HTR-8/SVneo (cell line): ENCODE measurements at regions not wholly inside any gene's neighbourhood (a gene's known extent, or its start where the extent isn't known, plus 50 kb on each side); places are given as distances from the start of the nearest gene placed in this dataset.
"Not testable (repeated sequence)": the region's sequence is repeated elsewhere in the genome, so short reads cannot be mapped to it uniquely, and the experiment has no call there.

Source experiments
- DNase-seq: peaks from one replicate; pipeline ENCODE4 v3.0.0; 2011; ENCODE audit warnings: low spot score, mixed read lengths; ENCODE audit not compliant: insufficient read length
- FAIRE-seq: peaks from 2 replicates; lab custom pipeline; 2011; peaks lifted over from hg19 to GRCh38; lab: Jason Lieb, UNC

DNA sequence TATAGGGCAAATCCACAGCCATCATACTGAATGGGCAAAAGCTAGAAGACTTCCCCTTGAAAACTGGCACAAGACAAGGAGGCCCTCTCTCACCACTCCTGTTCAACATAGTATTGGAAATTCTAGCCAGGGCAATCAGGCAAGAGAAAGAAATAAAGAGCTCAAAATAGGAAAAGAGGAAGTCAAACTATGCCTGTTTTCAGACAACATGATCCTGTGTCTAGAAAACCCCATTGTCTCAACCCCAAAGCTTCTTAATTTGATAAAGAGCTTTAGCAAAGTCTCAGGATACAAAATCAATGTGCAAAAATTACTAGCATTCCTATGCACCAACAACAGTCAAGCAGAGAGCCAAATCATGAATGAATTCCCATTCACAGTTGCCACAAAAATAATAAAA is 160.3 kb downstream of the CXXC4 start:
- FAIRE-seq (no peak), DNase-seq (no peak)

DNA sequence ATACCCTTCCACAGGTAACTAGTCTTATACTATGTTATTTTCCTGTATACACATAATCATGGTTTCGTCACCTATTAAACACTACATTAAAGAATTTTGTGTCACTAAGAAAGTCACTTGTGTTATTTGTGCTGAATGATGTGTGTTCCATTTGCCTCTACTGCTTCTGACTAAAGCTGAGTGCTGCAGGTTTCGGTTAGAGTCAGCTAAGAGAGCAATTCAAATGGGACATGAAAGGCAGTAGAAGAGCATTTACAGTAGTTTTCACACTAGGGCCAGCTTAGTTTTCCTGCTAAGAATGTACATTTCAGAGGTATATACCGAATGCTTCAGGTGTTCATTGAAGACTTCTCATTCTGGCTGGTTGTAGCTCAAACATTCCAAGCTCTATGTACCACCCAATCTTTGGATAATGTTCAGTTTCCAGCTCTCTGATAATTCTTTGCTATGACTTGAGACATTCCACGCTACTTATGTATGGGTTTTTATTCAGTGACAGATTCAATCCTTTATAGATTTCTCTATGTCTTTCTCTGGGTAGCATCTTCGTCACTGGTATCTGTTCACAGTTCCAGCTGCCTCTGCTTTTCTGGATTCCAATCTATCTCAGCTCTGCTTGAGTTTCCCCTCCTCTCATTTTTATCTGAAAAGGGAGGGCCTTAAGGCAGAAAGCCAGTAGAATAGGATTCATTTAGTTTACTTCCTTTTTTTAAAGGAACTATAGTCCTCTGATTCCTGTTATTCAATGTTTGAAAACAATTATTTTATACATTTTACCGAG is 164.4 kb downstream of the CXXC4 start:
- no peak for FAIRE-seq
- DNase-seq: no peak

DNA sequence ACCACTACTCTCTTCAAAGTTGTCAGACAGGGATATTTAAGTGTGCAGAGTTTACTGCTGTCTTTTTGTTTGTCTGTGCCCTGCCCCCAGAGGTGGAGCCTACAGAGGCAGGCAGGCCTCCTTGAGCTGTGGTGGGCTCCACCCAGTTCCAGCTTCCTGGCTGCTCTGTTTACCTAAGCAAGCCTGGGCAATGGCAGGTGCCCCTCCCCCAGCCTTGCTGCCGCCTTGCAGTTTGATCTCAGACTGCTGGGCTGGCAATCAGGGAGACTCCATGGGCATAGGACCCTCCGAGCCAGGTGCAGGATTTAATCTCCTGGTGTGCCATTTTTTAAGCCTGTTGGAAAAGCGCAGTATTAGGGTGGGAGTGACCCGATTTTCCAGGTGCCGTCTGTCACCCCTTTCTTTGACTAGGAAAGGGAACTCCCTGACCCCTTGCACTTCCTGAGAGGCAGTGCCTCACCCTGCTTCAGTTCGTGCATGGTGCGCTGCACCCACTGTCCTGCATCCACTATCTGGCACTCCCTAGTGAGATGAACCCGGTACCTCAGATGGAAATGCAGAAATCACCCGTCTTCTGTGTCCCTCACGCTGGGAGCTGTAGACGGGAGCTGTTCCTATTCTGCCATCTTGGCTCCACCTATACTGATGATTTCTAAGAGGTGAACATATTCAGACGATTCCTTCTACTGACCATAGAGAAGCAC is 167.6 kb downstream of the CXXC4 start:
- not testable (repeated sequence) for DNase-seq, FAIRE-seq

DNA sequence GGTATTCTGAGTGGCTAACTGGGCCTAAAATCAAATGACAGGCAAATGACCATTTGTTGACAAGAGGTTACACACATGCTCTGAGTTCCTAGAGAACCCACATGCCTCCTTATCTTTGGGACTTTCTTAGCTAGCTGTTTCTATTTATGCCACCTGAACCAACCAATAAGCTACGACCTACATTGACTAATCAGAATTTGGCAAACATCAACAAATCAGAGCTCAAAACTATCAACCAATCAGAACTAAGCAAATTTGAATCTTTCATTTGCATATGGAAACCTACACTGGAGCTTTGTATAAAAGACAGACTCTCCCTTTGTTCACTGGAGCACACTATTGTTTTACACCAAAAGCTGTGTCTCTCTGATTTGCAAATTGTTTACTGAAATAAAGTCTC is 192.0 kb downstream of the CXXC4 start:
- DNase-seq (no peak), FAIRE-seq (no peak)

DNA sequence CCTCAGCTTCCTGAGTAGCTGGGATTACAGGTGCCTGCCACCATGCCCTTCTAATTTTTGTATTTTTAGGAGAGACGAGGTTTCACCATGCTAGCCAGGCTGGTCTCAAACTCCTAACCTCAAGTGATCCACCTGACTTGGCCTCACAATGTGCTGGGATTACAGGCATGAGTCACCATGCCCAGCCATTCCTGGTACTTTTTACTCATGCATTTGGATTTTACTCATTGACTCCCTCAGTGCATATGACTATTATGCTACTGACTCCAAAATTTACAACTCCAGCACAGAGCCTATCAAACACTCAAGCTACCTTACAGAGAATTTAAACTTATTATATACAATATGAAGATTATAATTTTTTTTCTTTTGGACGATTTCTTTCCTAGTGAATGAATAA is 199.9 kb downstream of the CXXC4 start:
- DNase-seq (no peak), FAIRE-seq (no peak)

DNA sequence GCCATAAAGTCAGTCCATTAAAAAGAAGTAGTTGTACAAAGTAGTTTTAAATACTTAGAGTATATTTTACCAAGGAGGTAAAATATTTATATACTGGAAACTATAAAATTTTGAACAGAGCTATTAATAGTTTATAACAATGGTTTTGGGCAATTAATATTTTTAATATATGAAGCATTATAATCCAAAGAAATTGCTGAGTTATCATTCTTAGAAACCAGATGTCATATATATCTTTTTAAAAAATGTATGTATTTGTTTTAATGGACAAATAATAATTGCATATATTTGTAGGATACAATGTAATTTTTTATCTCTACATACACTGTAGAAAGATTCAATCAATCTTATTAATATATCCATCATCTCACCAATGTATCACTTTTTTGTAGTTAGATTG is 207.8 kb downstream of the CXXC4 start:
- no peak for FAIRE-seq
- DNase-seq: no peak

DNA sequence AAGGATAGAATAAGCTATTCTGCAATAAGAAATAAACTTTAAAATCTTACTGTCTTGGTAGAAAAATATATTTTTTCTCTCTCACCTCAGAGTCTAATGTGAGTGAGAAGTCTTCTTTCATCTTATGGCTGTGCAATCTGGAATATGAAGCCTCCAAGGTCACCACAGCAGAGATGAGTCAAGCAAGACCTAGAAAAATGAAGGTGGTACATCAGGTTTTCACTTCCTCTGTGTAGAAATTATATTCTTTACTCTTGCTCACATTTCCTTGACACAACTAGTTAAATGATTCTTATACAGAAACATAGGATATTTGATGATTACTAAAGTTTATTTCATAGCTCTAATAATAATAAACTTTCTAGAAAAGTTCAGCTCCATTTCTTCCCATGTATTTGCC is 211.4 kb downstream of the CXXC4 start:
- no peak for DNase-seq
- FAIRE-seq: no peak

DNA sequence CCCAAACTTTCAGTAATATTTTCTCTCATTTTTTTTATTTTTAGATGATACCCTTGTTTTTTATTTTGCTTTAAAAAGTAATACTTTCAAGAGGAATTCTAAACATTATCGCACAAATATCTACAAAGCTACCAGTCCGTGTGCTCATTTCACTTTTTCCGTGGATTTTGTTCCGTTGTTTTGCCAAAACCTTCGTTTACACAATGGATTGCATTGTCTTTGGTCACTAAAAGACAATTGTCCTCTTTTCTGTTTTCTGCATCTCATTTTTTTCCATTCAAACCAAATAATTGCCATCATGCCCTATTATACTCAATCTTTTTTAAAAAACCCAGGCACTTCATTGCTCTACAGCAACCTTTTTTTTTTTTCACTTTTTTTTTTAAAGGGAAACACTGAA is 214.9 kb downstream of the CXXC4 start:
- DNase-seq (no peak), FAIRE-seq (no peak)

DNA sequence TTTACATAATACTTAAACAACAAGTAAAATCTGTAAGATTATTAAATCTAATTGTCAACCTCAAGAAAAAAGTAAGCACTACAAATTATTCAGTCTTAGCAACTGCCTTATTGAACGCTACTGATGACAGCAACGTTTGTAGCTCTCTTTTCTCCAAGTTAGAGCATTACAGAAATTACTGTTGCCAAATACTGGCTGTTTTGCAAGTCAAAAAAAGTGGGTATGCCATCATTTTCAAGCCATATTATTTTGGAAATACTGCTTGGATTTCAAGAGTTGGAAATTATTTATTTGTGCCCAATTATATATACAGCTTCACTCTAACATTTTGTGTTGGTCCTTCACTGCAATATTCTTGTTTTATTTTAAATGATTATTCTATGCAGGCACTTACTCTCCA is 221.7 kb downstream of the CXXC4 start:
- no peak for FAIRE-seq
- DNase-seq: no peak

DNA sequence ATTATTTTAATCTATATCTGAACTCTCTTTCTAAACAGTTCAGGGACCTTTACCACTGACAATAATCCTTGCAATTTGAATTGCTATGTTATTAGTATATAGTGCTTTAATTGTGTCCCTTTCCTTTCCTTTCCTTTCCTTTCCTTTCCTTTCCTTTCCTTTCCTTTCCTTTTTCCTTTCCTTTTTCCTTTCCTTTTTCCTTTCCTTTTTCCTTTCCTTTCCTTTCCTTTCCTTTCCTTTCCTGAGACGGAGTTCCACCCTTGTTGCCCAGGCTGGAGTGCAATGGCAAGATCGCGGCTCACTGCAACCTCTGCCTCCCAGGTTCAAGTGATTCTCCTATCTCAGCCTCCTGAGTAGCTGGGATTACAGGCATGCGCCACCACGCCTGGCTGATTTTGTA is 225.1 kb downstream of the CXXC4 start:
- FAIRE-seq, DNase-seq: not testable (repeated sequence)

DNA sequence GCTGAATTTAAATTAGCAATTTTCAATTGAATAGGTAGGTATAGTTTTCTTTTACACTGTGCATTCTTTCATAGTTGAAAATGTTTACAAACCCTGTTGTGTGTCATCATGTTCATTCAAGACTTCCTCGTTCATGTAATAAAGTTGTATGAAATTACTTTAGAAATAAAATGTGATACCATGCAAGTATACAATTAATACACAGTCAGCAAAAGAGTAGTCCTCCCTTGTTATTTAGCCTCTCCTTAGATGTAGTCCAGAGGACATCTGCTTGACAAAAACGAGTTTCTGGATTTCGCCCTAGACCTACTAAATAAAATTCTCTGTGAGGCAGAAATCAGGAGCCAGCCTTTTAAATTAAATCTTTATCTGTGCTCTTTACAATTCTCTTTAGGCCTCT is 231.6 kb downstream of the CXXC4 start:
- FAIRE-seq (no peak), DNase-seq (no peak)

DNA sequence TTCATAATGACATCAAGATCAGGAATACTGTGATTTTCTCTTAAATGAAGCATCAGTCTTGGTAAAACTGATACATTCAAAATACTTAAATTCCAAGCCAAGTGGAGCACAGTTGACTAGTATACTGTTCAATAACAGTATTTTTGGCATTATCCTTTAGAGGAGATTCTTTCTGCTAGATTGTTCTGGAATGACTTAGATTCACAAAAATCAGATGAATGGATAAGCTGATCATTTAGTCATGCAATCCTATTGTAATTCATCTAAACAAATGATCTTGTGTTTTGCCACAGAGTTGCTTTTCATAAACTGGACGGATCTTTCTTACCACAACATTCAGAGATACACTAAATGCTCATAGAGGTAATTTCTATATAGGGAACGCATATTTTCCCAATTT is 232.0 kb downstream of the CXXC4 start:
- FAIRE-seq: no peak

DNA sequence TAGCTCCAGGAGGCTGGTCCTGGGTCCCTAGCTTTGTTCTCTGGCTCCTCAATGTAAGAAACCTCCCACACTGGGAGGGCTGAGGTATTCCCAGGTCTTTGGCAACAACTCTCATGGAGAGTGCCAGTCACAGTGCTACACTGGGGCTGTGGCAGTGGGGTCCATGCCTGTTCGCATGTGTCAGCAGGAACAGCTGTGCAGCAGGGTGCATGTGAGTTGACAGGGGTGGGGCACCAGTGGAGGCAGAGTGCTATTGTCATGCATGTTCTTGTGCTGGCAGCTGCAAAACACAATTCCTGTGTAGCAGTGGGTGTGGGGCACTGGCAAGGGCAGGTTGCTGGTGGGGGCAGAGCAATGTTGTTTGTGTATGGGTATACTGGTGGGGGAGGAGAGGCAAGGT is 246.0 kb downstream of the CXXC4 start:
- FAIRE-seq (no peak), DNase-seq (no peak)

More for the DNA sequence above, 232.0 kb downstream of the CXXC4 start:
- no peak for DNase-seq

DNA sequence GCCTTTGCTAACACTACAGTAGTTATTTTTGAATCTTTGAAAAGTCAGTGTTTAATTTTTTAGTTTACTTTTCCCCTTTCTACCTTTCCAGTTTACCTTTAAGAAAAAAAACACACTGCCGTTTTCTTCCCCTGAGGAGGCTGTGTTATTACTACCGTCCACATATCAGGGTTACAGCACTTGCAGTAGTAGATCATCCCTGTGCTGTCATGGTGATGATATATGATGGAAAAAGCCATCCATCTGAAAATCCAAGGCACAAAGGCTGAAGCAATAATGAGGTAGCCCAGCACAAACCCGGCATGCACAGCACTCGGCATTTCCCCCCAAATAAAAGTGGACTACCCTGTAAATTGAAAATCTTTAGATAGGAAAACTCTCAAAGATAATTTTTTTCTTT is 258.7 kb downstream of the CXXC4 start:
- no peak for DNase-seq
- no peak for FAIRE-seq

DNA sequence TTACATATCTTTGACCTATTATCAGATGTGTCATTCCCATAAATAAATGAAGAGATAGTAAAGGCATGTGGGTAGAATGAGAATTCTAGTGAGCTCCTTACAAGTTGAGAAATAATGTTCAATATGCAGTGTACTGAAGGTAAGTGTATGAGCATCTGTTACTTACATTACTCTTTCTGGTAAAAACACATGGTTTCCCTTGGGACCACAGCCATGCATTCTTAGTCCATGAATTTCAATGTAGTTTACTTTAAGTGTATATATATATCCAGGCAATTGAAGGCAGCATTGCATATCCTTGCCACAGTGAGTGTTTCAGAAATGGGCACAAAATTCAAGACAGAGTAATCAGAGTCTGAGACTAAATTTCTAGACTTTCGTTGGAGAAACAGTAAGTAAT is 277.2 kb downstream of the CXXC4 start:
- no peak for DNase-seq
- no peak for FAIRE-seq

DNA sequence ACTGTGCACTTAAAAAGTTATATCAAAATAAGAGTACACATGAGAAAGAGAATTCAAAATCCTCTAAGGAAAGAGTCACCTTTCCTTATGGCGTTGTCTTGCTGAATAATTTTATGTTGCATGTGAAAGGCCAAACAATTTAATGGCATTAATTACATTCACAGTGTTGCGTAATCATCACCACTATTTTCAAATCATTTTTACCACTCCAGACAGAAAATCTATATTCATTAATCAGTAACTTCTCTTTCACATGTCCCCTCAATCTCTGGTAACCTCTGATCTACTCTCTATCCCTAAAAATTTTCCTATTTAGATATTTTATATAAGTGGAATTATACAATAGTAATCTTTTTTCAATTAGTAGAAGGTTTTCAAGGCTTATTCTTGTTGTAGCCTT is 283.0 kb downstream of the CXXC4 start:
- no peak for FAIRE-seq
- DNase-seq: no peak

DNA sequence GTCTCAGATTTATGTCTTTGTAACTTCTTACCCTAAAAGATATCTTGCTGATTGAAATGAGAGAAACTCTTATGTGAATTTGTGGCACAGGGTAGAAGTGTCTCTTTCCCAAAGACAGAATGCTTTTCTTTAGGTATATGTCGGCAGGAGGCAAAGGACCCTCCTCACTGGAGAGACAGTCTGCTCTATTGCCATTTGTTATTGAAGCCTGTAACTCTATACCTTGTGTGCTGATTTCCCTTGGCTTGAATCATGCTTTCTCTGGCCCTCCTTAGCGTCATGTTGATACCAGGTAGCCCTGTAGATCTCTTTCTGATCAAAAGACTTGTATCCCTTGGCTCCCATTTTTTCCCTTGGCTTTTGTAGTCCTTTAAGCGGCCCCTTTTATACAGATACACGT is 284.3 kb downstream of the CXXC4 start:
- DNase-seq: no peak
- FAIRE-seq: no peak

DNA sequence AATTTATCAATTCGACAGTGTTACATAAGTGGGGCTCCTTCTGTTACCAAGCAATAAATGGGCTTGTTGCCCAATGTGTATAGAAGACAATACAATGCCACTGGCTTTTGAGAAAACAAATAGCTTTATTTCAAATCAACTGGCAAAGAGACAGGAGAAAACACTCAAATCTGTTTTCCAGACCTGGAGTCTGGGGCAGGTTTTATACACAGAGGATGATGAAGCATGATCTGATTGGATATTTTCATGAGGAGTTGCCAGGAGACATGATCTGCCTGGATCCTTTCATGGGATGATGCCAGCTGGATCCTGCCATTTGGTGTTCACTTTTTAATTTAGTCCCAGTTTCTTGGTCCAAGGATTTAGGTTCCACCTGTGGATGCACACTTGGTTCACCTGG is 287.9 kb downstream of the CXXC4 start:
- DNase-seq (no peak), FAIRE-seq (no peak)

DNA sequence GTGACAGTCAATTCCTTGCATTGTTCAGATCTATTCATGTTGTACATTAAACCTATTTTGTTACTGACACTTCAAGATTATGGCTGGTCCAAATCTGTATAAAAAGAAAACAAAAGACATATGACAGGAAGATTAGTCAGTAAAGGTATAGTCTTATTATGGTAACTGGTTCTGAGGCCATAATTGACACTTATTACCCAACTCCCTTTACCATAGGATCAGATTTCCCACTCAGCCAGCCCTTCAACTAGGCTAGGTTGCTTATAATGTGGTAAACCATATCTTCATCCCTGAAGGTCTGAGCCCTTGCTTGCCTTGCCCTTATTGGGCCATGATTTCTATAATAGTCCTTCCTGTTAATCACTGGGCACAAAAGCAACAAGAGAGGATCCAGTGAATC is 289.6 kb downstream of the CXXC4 start:
- DNase-seq (no peak), FAIRE-seq (no peak)

DNA sequence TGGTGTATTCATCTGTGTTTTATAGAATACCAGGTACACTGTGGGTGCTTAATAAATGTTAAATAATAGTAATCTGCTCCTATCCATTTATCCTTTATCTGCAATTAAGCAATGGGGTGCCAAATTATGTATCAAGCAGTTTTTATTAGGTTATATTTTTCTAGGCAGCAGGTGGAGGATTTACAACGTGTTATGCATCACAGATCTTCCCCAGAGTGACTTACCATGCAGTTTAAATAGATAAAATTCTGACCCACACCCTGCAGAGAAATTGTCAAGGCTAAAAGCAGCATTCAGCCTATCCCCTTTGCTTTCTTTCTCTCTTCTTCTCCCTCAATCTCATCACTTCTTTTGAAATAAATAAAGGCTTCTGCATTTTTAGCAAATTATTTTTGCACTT is 306.4 kb downstream of the CXXC4 start:
- no peak for FAIRE-seq
- no peak for DNase-seq

DNA sequence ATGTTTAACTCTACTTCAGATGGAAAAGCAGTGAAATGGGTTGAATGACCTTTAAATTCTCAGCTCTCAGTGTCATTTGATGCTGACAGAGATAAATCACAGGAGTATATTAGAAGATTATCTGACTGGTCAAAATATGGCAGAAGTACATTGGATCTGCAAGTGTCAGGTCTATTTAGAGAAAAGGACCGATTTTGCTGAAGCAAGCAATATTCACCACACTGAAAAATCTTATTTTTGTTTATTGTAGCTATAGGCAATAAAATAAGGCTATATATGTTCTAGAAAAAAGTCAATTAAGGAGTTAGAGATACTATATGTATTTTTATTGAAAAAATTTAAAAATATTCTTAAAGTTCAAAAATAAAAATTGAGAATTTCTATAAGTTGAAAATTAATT is 325.3 kb downstream of the CXXC4 start:
- no peak for FAIRE-seq
- DNase-seq: no peak

DNA sequence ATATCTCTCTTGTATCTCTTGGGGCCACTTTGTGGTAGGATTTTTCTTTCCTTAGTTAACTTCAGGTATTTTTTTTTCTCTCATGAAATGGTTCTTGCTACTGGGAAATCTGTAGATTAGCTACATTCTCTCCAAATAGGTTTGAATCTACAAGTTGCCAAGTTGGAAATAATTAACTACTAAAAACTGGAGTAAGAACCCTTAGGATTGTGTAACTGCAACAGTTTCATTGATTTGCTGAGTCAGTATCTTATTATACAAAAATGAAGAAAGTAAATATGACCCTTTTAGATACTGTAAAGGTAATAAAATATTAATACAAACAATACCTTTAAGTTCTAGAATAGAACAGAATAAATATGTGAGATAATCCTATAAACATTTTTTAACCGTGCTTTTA is 327.9 kb downstream of the CXXC4 start:
- no peak for DNase-seq
- FAIRE-seq: no peak
